Gastroesophageal sphincter (tissue), 3 donors: ENCODE measurements at regions not wholly inside any gene's neighbourhood (a gene's known extent, or its start where the extent isn't known, plus 50 kb on each side); places are given as distances from the start of the nearest gene placed in this dataset.

Source experiments
- CTCF ChIP-seq, 4 experiments: fragments of 200-600 bp in 2 of 4; fragments of 450-650 bp in 2 of 4; sonication (generic) in 1 of 4; IDR thresholded peaks; one replicate each; pipeline ENCODE4 v1.5.1; 2017 to 2019; ENCODE audit warnings: antibody characterized with exemption in 4 of 4, mild to moderate bottlenecking in 2 of 4, moderate library complexity in 2 of 4
- EP300 ChIP-seq: sonication (generic); formaldehyde crosslinking; IDR thresholded peaks from one replicate; pipeline ENCODE4 v1.6.1; 2017; ENCODE audit warnings: antibody characterized with exemption, mild to moderate bottlenecking
- POLR2A ChIP-seq, 2 donors: fragments of 450-650 bp; IDR thresholded peaks; one replicate each; pipeline ENCODE4 v1.6.1; 2017; ENCODE audit warnings: antibody characterized with exemption in 2 of 2, mild to moderate bottlenecking in 2 of 2, moderate library complexity in 1 of 2
- POLR2AphosphoS5 ChIP-seq: sonication (generic); formaldehyde crosslinking; IDR thresholded peaks from one replicate; pipeline ENCODE4 v1.6.1; 2017; ENCODE audit warnings: antibody characterized with exemption

GRCh38 chr1:178034676-178035075, 59.2 kb upstream of the RASAL2 start:
- TF ChIP-seq CTCF (IDR thresholded peaks at IDR 0.05) (no peak), POLR2AphosphoS5 (no peak), POLR2A (IDR thresholded peaks at IDR 0.05) (no peak), EP300 (no peak)
